Muscle of leg (tissue), 3 donors: ENCODE measurements at regions not wholly inside any gene's neighbourhood (a gene's known extent, or its start where the extent isn't known, plus 50 kb on each side); places are given as distances from the start of the nearest gene placed in this dataset.

Experiments
- DNase-seq: peaks from one replicate; pipeline ENCODE4 v3.0.0; 2013
- H3K27ac ChIP-seq: one replicate; pipeline ENCODE4 v1.5.1; 2013; ENCODE audit warnings: mild to moderate bottlenecking, low read length, control low read depth
- H3K27me3 ChIP-seq: one replicate; pipeline ENCODE4 v1.6.1; 2013; ENCODE audit warnings: low read length; ENCODE audit not compliant: control insufficient read depth, insufficient read depth
- H3K36me3 ChIP-seq: one replicate; pipeline ENCODE4 v1.6.1; 2013; ENCODE audit warnings: low read length; ENCODE audit not compliant: control insufficient read depth, insufficient read depth
- H3K4me1 ChIP-seq: one replicate; pipeline ENCODE4 v1.6.1; 2013; ENCODE audit warnings: low read length; ENCODE audit not compliant: control insufficient read depth, insufficient read depth
- H3K4me3 ChIP-seq: one replicate; pipeline ENCODE4 v1.5.1; 2013; ENCODE audit warnings: low read length, control low read depth
- H3K9me3 ChIP-seq: replicated peaks from 2 replicates; pipeline ENCODE4 v1.6.1; 2013; ENCODE audit warnings: low read depth, low read length; ENCODE audit not compliant: control insufficient read depth
- WGBS: methylation state at CpG from one replicate; pipeline ENCODE4 v1.1.5; 2013; ENCODE audit warnings: missing lambda C conversion rate; ENCODE audit not compliant: insufficient coverage; 5-methylcytosine and 5-hydroxymethylcytosine counted together

- Histone ChIP-seq H3K36me3 (no peaks in the 10 kb centered on the region), H3K4me1 (peaks cover 6% of the 10 kb centered on the region), H3K27ac (no peak overlapping the region), H3K9me3 (no peaks in the 10 kb centered on the region), H3K4me3 (no peak overlapping the region), H3K27me3 (no peaks in the 10 kb centered on the region)
- WGBS, result 100% methylated on average over 1 of the region's 4 CpGs
- DNase-seq, result no peak
Measured at GRCh38 chr10:60574388-60574787, 184.7 kb upstream of the ANK3 start.

GRCh38 chr10:60573336-60573735, 183.7 kb upstream of the ANK3 start:
- WGBS, result no CpG with 5 or more reads among the region's 1 CpG
- DNase-seq, result peak; percentile 16
- no peaks in the 10 kb centered on the region for H3K9me3 ChIP-seq

GRCh38 chr10:60572511-60573194, 183.0 kb upstream of the ANK3 start:
- Histone ChIP-seq H3K36me3 (no peaks in the 10 kb centered on the region), H3K27me3 (no peaks in the 10 kb centered on the region), H3K27ac (peak overlapping the region; percentile 88), H3K4me1 (peaks cover 6% of the 10 kb centered on the region), H3K4me3 (peak overlapping the region; percentile 55), H3K9me3 (no peaks in the 10 kb centered on the region)
- 0% methylated on average over 4 of the region's 12 CpGs for WGBS
- DNase-seq, result peak; percentile 90

More at GRCh38 chr10:60573336-60573735, 183.7 kb upstream of the ANK3 start:
- H3K27me3 ChIP-seq, result no peaks in the 10 kb centered on the region
- peaks cover 6% of the 10 kb centered on the region for H3K4me1 ChIP-seq
- peak overlapping the region; percentile 88 for H3K27ac ChIP-seq
- H3K36me3 ChIP-seq, result no peaks in the 10 kb centered on the region
- no peak overlapping the region for H3K4me3 ChIP-seq

GRCh38 chr10:60570896-60571295, 181.2 kb upstream of the ANK3 start:
- Histone ChIP-seq H3K9me3 (peaks cover 4% of the 10 kb centered on the region), H3K4me3 (no peak overlapping the region), H3K27ac (no peak overlapping the region), H3K27me3 (no peaks in the 10 kb centered on the region), H3K4me1 (peaks cover 6% of the 10 kb centered on the region), H3K36me3 (no peaks in the 10 kb centered on the region)
- peak; percentile 14 for DNase-seq
- 67% methylated on average over 4 of the region's 4 CpGs for WGBS

GRCh38 chr10:60570272-60570865, 180.7 kb upstream of the ANK3 start:
- no peaks in the 10 kb centered on the region for H3K27me3 ChIP-seq
- 0% methylated on average over 1 of the region's 1 CpG for WGBS
- peaks cover 4% of the 10 kb centered on the region for H3K9me3 ChIP-seq
- H3K36me3 ChIP-seq, result no peaks in the 10 kb centered on the region
- no peak for DNase-seq
- peaks cover 6% of the 10 kb centered on the region for H3K4me1 ChIP-seq
- H3K4me3 ChIP-seq, result no peak overlapping the region
- no peak overlapping the region for H3K27ac ChIP-seq

GRCh38 chr10:60569681-60570080, 180.0 kb upstream of the ANK3 start:
- no peak overlapping the region for H3K27ac ChIP-seq
- no peaks in the 10 kb centered on the region for H3K36me3 ChIP-seq
- no peaks in the 10 kb centered on the region for H3K27me3 ChIP-seq
- H3K9me3 ChIP-seq, result peaks cover 7% of the 10 kb centered on the region
- H3K4me1 ChIP-seq, result peaks cover 6% of the 10 kb centered on the region
- H3K4me3 ChIP-seq, result no peak overlapping the region
- no peak for DNase-seq

GRCh38 chr10:60566096-60566495, 176.4 kb upstream of the ANK3 start:
- DNase-seq, result no peak
- no peaks in the 10 kb centered on the region for H3K36me3 ChIP-seq
- peaks cover 2% of the 10 kb centered on the region for H3K4me1 ChIP-seq
- no peak overlapping the region for H3K4me3 ChIP-seq
- no peaks in the 10 kb centered on the region for H3K27me3 ChIP-seq
- H3K9me3 ChIP-seq, result peaks cover 7% of the 10 kb centered on the region
- no peak overlapping the region for H3K27ac ChIP-seq

- no peaks in the 10 kb centered on the region for H3K36me3 ChIP-seq
- DNase-seq, result no peak
- H3K4me1 ChIP-seq, result no peaks in the 10 kb centered on the region
- H3K9me3 ChIP-seq, result peaks cover 7% of the 10 kb centered on the region
- no peaks in the 10 kb centered on the region for H3K27me3 ChIP-seq
- no peak overlapping the region for H3K27ac ChIP-seq
- WGBS, result 100% methylated on average over 1 of the region's 2 CpGs
- H3K4me3 ChIP-seq, result no peak overlapping the region
Measured at GRCh38 chr10:60565492-60565891, 175.8 kb upstream of the ANK3 start.

GRCh38 chr10:60564475-60564874, 174.8 kb upstream of the ANK3 start:
- WGBS, result no CpG with 5 or more reads among the region's 3 CpGs

GRCh38 chr10:60560451-60560850, 170.8 kb upstream of the ANK3 start:
- DNase-seq, result no peak
- Histone ChIP-seq H3K27ac (no peak overlapping the region), H3K9me3 (peaks cover 3% of the 10 kb centered on the region), H3K36me3 (no peaks in the 10 kb centered on the region), H3K27me3 (no peaks in the 10 kb centered on the region), H3K4me3 (no peak overlapping the region), H3K4me1 (no peaks in the 10 kb centered on the region)
- WGBS, result no CpG with 5 or more reads among the region's 2 CpGs

More at GRCh38 chr10:60564475-60564874, 174.8 kb upstream of the ANK3 start:
- Histone ChIP-seq H3K4me3 (no peak overlapping the region), H3K9me3 (peaks cover 7% of the 10 kb centered on the region), H3K27me3 (no peaks in the 10 kb centered on the region), H3K36me3 (no peaks in the 10 kb centered on the region), H3K27ac (no peak overlapping the region), H3K4me1 (no peaks in the 10 kb centered on the region)
- no peak for DNase-seq
